Lower lobe of right lung (tissue), 2 donors: ENCODE measurements at regions not wholly inside any gene's neighbourhood (a gene's known extent, or its start where the extent isn't known, plus 50 kb on each side); places are given as distances from the start of the nearest gene placed in this dataset.

ENCODE experiments used
- ATAC-seq, 2 donors: fragments of 200-7000 bp; cut with Tn5 transposase; one replicate each; pipeline ENCODE4 v1.9.1; 2020 to 2022; ENCODE audit warnings: mild to moderate bottlenecking in 2 of 2, moderate library complexity in 2 of 2
- DNase-seq: peaks from one replicate; pipeline ENCODE4 v3.0.0-alpha.2; 2020
- H3K27ac ChIP-seq: fragments of 200-600 bp; one replicate; pipeline ENCODE4 v1.8.0; 2022
- H3K27me3 ChIP-seq: fragments of 200-600 bp; one replicate; pipeline ENCODE4 v1.8.0; 2022; ENCODE audit warnings: low read depth
- H3K36me3 ChIP-seq: fragments of 200-600 bp; one replicate; pipeline ENCODE4 v1.8.0; 2022; ENCODE audit warnings: mild to moderate bottlenecking
- H3K4me1 ChIP-seq: fragments of 200-600 bp; one replicate; pipeline ENCODE4 v1.8.0; 2022
- H3K4me3 ChIP-seq: fragments of 200-600 bp; one replicate; pipeline ENCODE4 v1.8.0; 2022; ENCODE audit warnings: mild to moderate bottlenecking
- H3K9me3 ChIP-seq: fragments of 200-600 bp; one replicate; pipeline ENCODE4 v1.8.0; 2022
- CTCF ChIP-seq: fragments of 200-600 bp; IDR thresholded peaks from one replicate; pipeline ENCODE4 v1.8.0; 2022; ENCODE audit warnings: antibody characterized with exemption, mild to moderate bottlenecking
- intact Hi-C: fragments of 100-400 bp; cut with DNase I; formaldehyde crosslinking; loops from one replicate; pipeline ENCODE4 v1.11.0; 2022
- donor health status: DM: no; HTN: yes; CAD: no; lungs with severe emphysema.

GRCh38 chr2:34107811-34108210 lies 508.7 kb upstream of the FAM98A start:
- intact Hi-C loops, result no loop called here
- Histone ChIP-seq H3K36me3 (no peaks in the 10 kb centered on the region), H3K4me1 (no peaks in the 10 kb centered on the region), H3K9me3 (no peaks in the 10 kb centered on the region), H3K27ac (no peak overlapping the region), H3K4me3 (no peak overlapping the region), H3K27me3 (no peaks in the 10 kb centered on the region)
- TF ChIP-seq CTCF, result no peak
- no peak for ATAC-seq
- no peak for DNase-seq

- no peaks in the 10 kb centered on the region for H3K9me3 ChIP-seq
- no peaks in the 10 kb centered on the region for H3K36me3 ChIP-seq
- no peaks in the 10 kb centered on the region for H3K27me3 ChIP-seq
- intact Hi-C loops, result no loop called here
- TF ChIP-seq CTCF, result no peak
- no peak for DNase-seq
- no peak overlapping the region for H3K4me3 ChIP-seq
- no peak for ATAC-seq
- H3K27ac ChIP-seq, result no peak overlapping the region
- H3K4me1 ChIP-seq, result no peaks in the 10 kb centered on the region
Observed at GRCh38 chr2:34105006-34105767, 506.1 kb upstream of the FAM98A start.

- no peak overlapping the region for H3K27ac ChIP-seq
- no peak for TF ChIP-seq CTCF
- intact Hi-C loops, result no loop called here
- no peaks in the 10 kb centered on the region for H3K36me3 ChIP-seq
- no peaks in the 10 kb centered on the region for H3K4me1 ChIP-seq
- DNase-seq (no peak), ATAC-seq (no peak)
- no peaks in the 10 kb centered on the region for H3K27me3 ChIP-seq
- H3K9me3 ChIP-seq, result no peaks in the 10 kb centered on the region
- H3K4me3 ChIP-seq, result no peak overlapping the region
Observed at GRCh38 chr2:34104601-34105000, 505.5 kb upstream of the FAM98A start.

DNA sequence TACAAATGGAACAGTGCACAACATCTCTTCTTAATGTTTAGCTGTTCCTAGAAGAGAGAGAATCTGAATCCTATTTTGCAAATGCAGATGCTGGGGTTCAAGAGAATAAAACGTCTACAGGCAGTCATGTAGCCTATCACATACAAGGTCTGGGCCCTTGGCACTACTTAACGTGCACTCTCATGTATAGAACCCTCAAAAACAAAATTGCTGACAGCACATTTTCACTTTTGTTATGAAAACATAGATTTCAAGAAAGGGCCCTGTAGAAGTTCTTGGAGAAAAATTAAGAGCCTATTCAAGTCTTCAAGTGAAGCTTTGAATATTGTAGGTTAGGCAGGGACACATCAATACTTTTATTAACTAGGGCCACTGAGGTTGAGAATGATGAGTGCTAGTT lies 504.3 kb upstream of the FAM98A start:
- intact Hi-C loops, result no loop called here
- no peak for TF ChIP-seq CTCF
- no peaks in the 10 kb centered on the region for H3K4me1 ChIP-seq
- H3K27ac ChIP-seq, result no peak overlapping the region
- no peak for ATAC-seq
- DNase-seq, result no peak
- no peaks in the 10 kb centered on the region for H3K9me3 ChIP-seq
- H3K36me3 ChIP-seq, result no peaks in the 10 kb centered on the region
- no peaks in the 10 kb centered on the region for H3K27me3 ChIP-seq
- no peak overlapping the region for H3K4me3 ChIP-seq

DNA sequence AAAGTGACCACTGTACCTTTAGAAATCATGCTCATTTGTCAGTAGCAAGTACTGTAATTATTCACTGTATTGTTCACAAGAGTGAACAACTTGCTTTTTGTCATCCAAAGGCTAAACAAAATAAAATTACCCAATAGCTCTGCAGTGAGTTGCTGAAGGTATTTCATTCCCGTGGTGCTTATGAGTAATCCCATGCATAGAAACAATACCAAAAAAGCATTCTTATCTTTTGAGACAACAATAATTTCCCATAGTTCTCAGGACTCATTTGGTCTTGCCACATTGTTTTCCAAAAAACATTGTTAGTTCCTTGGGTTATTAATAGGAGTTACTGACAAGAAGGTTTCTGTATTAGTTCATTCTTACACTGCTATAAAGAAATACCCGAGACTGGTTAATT lies 503.2 kb upstream of the FAM98A start:
- intact Hi-C loops, result no loop called here
- H3K27me3 ChIP-seq, result no peaks in the 10 kb centered on the region
- no peaks in the 10 kb centered on the region for H3K4me1 ChIP-seq
- TF ChIP-seq CTCF, result no peak
- ATAC-seq (no peak), DNase-seq (no peak)
- no peak overlapping the region for H3K27ac ChIP-seq
- no peaks in the 10 kb centered on the region for H3K36me3 ChIP-seq
- no peak overlapping the region for H3K4me3 ChIP-seq
- no peaks in the 10 kb centered on the region for H3K9me3 ChIP-seq
